ENCODE measurements at regions not wholly inside any gene's neighbourhood (a gene's known extent, or its start where the extent isn't known, plus 50 kb on each side); places are given as distances from the start of the nearest gene placed in this dataset.

DNA sequence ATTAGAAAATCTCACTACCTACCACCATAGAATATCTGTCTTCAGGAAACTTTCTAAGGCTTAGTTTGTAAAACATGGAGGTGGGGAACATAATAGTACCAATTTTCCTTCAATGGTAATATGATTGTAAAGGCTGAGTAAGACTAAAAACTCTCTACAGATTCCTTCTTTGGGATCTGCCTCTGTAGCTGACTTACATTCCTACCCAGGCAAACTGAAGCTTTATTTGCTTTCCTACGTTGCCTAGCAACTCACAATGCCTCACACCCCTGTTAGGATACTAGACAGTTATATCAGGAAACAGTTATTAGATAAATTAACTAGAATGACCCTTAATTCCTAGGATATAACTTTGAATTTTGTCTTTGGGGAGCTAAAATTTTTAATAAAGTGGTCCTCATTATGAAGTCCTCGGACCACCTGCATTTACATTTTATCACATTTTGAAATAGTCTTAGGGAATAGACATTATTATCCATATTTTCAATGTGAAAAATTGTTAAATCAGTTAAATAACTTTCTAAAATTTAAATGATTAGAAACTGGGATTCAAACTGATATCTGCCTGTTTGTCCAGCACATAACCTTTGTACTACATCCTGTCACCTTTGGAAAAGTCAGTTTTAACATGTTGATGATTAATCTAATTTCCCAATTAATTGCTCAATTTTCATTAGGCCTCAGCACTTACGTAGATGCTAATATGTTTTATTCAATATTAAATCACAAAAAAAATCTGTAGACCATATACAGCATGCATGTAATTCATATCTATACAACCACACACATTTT, 591.4 kb downstream of the RNF144B start:
- TF ChIP-seq MXI1 (conservative IDR thresholded peaks at IDR 0.05; ENCODE audit: poor library complexity, severe bottlenecking) (no peak), POLR2AphosphoS5 (IDR thresholded peaks at IDR 0.05) (peak; percentile 15)
